T-helper 17 cell (primary cell): ENCODE measurements at regions not wholly inside any gene's neighbourhood (a gene's known extent, or its start where the extent isn't known, plus 50 kb on each side); places are given as distances from the start of the nearest gene placed in this dataset.
"Not testable (repeated sequence)": the region's sequence is repeated elsewhere in the genome, so short reads cannot be mapped to it uniquely, and the experiment has no call there.

Experiments
- ATAC-seq: fragments of 150-1000 bp; cut with Tn5 transposase; 2 replicates; pipeline ENCODE4 v1.10.0; 2021; ENCODE audit warnings: mild to moderate bottlenecking, moderate library complexity
- DNase-seq, 3 donors: peaks; one replicate each; pipeline versions ENCODE4 v3.0.0 to v3.0.0-alpha.2; 2020 to 2021
- H3K9me3 ChIP-seq: one replicate; pipeline ENCODE4 v1.7.0; 2013; ENCODE audit warnings: low read length, mild to moderate bottlenecking; ENCODE audit not compliant: control insufficient read depth, poor library complexity, severe bottlenecking
- H3K27ac Mint-ChIP-seq: one replicate; pipeline ENCODE4 v1.8.0; 2022; ENCODE audit warnings: mild to moderate bottlenecking, moderate library complexity, mixed read lengths
- H3K27me3 Mint-ChIP-seq: one replicate; pipeline ENCODE4 v1.8.0; 2022; ENCODE audit warnings: mixed read lengths
- H3K36me3 Mint-ChIP-seq: one replicate; pipeline ENCODE4 v1.8.0; 2022; ENCODE audit warnings: low read depth, mixed read lengths
- H3K4me1 Mint-ChIP-seq: one replicate; pipeline ENCODE4 v1.8.0; 2022; ENCODE audit warnings: mild to moderate bottlenecking, mixed read lengths
- H3K4me3 Mint-ChIP-seq: one replicate; pipeline ENCODE4 v1.8.0; 2022; ENCODE audit warnings: mild to moderate bottlenecking, moderate library complexity, mixed read lengths

GRCh38 chr15:21009651-21010050 is 143.5 kb upstream of the POTEB2 start:
- not testable (repeated sequence) for ATAC-seq, DNase-seq, H3K4me1 Mint-ChIP-seq, H3K4me3 Mint-ChIP-seq, H3K36me3 Mint-ChIP-seq, H3K27me3 Mint-ChIP-seq, H3K27ac Mint-ChIP-seq, H3K9me3 ChIP-seq

- not testable (repeated sequence) for H3K27me3 Mint-ChIP-seq, ATAC-seq, H3K9me3 ChIP-seq, H3K27ac Mint-ChIP-seq, H3K36me3 Mint-ChIP-seq, DNase-seq, H3K4me1 Mint-ChIP-seq, H3K4me3 Mint-ChIP-seq
These were observed 137.3 kb upstream of the POTEB2 start for GRCh38 chr15:21003459-21003858.

GRCh38 chr15:21001950-21002349 is 135.8 kb upstream of the POTEB2 start:
- H3K4me3 Mint-ChIP-seq, H3K27me3 Mint-ChIP-seq, H3K36me3 Mint-ChIP-seq, H3K9me3 ChIP-seq, H3K4me1 Mint-ChIP-seq, ATAC-seq, H3K27ac Mint-ChIP-seq, DNase-seq: not testable (repeated sequence)

- not testable (repeated sequence) for H3K9me3 ChIP-seq, H3K27ac Mint-ChIP-seq, H3K4me1 Mint-ChIP-seq, H3K27me3 Mint-ChIP-seq, ATAC-seq, DNase-seq, H3K36me3 Mint-ChIP-seq, H3K4me3 Mint-ChIP-seq
These were observed 125.6 kb upstream of the POTEB2 start for GRCh38 chr15:20991691-20992090.

GRCh38 chr15:20991253-20991652 is 125.1 kb upstream of the POTEB2 start:
- not testable (repeated sequence) for H3K27me3 Mint-ChIP-seq, DNase-seq, ATAC-seq, H3K4me3 Mint-ChIP-seq, H3K4me1 Mint-ChIP-seq, H3K36me3 Mint-ChIP-seq, H3K9me3 ChIP-seq, H3K27ac Mint-ChIP-seq

- ATAC-seq, H3K4me3 Mint-ChIP-seq, H3K27me3 Mint-ChIP-seq, H3K27ac Mint-ChIP-seq, H3K4me1 Mint-ChIP-seq, H3K9me3 ChIP-seq, DNase-seq, H3K36me3 Mint-ChIP-seq: not testable (repeated sequence)
These were observed 120.7 kb upstream of the POTEB2 start for GRCh38 chr15:20986775-20987174.

GRCh38 chr15:20978057-20978456 is 111.9 kb upstream of the POTEB2 start:
- ATAC-seq: peak; percentile 81

GRCh38 chr15:20972762-20973161 is 106.6 kb upstream of the POTEB2 start:
- not testable (repeated sequence) for H3K27ac Mint-ChIP-seq, H3K27me3 Mint-ChIP-seq, H3K4me1 Mint-ChIP-seq, H3K36me3 Mint-ChIP-seq, H3K4me3 Mint-ChIP-seq, H3K9me3 ChIP-seq, DNase-seq, ATAC-seq

More at GRCh38 chr15:20978057-20978456, 111.9 kb upstream of the POTEB2 start:
- H3K9me3 ChIP-seq, H3K4me3 Mint-ChIP-seq, DNase-seq, H3K27me3 Mint-ChIP-seq, H3K4me1 Mint-ChIP-seq, H3K36me3 Mint-ChIP-seq, H3K27ac Mint-ChIP-seq: not testable (repeated sequence)

- H3K27ac Mint-ChIP-seq, DNase-seq, ATAC-seq, H3K4me1 Mint-ChIP-seq, H3K36me3 Mint-ChIP-seq, H3K27me3 Mint-ChIP-seq, H3K4me3 Mint-ChIP-seq, H3K9me3 ChIP-seq: not testable (repeated sequence)
These were observed 93.2 kb upstream of the POTEB2 start for GRCh38 chr15:20959299-20959698.

- H3K4me3 Mint-ChIP-seq, H3K9me3 ChIP-seq, H3K27me3 Mint-ChIP-seq, DNase-seq, H3K27ac Mint-ChIP-seq, ATAC-seq, H3K4me1 Mint-ChIP-seq, H3K36me3 Mint-ChIP-seq: not testable (repeated sequence)
These were observed 63.2 kb upstream of the POTEB2 start for GRCh38 chr15:20929322-20929721.
